ENCODE measurements at regions not wholly inside any gene's neighbourhood (a gene's known extent, or its start where the extent isn't known, plus 50 kb on each side); places are given as distances from the start of the nearest gene placed in this dataset.

GRCh38 chr15:88403351-88403791, 63.8 kb downstream of the MRPL46 start:
- no peak for DNase-seq

GRCh38 chr15:88401996-88402656, 65.1 kb downstream of the MRPL46 start:
- peak; percentile 41 to 50 for DNase-seq

- DNase-seq = no peak
Observed at GRCh38 chr15:88401251-88401995, 65.8 kb downstream of the MRPL46 start.

GRCh38 chr15:88400591-88401250, 66.5 kb downstream of the MRPL46 start:
- DNase-seq = no peak

GRCh38 chr15:88400084-88400483, 67.1 kb downstream of the MRPL46 start:
- DNase-seq = no peak

GRCh38 chr15:88399021-88399685, 68.0 kb downstream of the MRPL46 start:
- DNase-seq = no peak

- DNase-seq = no peak
Observed at GRCh38 chr15:88398011-88398410, 69.2 kb downstream of the MRPL46 start.

- DNase-seq = no peak
Observed at GRCh38 chr15:88397506-88397905, 69.7 kb downstream of the MRPL46 start.

- no peak for DNase-seq
Observed at GRCh38 chr15:88395872-88396781, 71.1 kb downstream of the MRPL46 start.

- DNase-seq = no peak
Observed at GRCh38 chr15:88395241-88395640, 71.9 kb downstream of the MRPL46 start.

GRCh38 chr15:88394553-88395145, 72.5 kb downstream of the MRPL46 start:
- no peak for DNase-seq

GRCh38 chr15:88393719-88394519, 73.3 kb downstream of the MRPL46 start:
- no peak for DNase-seq

- no peak for DNase-seq
Observed at GRCh38 chr15:88391700-88392099, 75.5 kb downstream of the MRPL46 start.

GRCh38 chr15:88391006-88391405, 76.2 kb downstream of the MRPL46 start:
- no peak for DNase-seq

GRCh38 chr15:88390164-88390901, 76.9 kb downstream of the MRPL46 start:
- no peak for DNase-seq

GRCh38 chr15:88389120-88389519, 78.1 kb downstream of the MRPL46 start:
- DNase-seq = no peak

GRCh38 chr15:88388686-88389085, 78.5 kb downstream of the MRPL46 start:
- no peak for DNase-seq

- peak; percentile 38 to 44 for DNase-seq
Observed at GRCh38 chr15:88385078-88385700, 82.0 kb downstream of the MRPL46 start.

GRCh38 chr15:88383354-88383753, 83.8 kb downstream of the MRPL46 start:
- peak in 1 of 2 experiments; percentile 7 for DNase-seq
